ENCODE measurements at regions not wholly inside any gene's neighbourhood (a gene's known extent, or its start where the extent isn't known, plus 50 kb on each side); places are given as distances from the start of the nearest gene placed in this dataset.

DNA sequence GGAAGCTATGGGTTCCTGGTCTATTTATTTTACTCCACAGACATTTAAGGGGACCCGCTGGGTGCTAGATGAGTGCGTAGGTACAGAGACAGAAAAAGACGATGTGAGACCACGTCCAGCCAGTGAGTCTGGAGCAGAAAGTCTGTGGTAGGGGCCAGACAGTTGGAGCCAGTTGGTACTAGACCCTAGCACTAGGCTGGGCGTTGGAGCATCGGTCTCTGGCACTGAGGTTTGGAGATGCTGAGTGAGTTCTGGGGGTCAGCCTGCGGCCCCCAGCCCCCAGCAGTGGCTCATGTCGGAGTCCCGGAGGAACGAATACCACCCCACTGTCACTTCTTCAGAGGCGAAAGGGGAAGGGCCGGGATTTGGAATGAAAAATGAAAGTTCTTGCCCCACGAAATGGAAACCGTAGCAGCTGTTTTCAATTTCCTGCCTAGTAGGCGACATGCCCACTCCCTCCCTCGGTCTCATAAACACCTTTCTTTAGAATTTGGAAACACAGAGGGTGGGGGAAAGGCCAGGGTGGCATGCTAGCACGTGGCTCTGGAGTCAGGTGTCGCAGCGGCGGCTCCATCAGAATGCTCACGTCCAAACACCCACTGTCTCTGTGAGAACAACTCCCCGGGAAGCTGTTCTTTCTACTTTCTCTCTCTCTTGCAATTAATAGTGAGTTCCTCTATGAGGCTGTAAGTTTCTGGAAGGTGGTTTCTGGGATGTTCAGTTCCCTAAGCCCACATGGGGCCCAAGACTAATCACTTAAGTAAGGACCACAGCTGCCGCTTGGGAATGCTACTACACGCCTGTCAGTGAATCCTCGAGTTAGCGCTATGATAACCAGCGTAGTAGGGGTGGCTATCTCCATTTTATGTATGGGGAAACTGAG, 96.8 kb downstream of the IRF8 start:
- intact Hi-C loops (cut with DNase I; ENCODE audit: low total_unique reads) = no loop called here
- no peak for DNase-seq
- Histone ChIP-seq H3K36me3 (no peaks in the 10 kb centered on the region), H3K27ac (no peak overlapping the region), H3K4me3 (no peak overlapping the region), H3K27me3 (peaks cover 0 to 67% of the 10 kb centered on the region in 2 donors), H3K4me1 (peaks cover 0 to 2% (median 0%) of the 10 kb centered on the region in 4 donors), H3K9me3 (no peaks in the 10 kb centered on the region)
- TF ChIP-seq CTCF (IDR thresholded peaks at IDR 0.05) = no peak

- Histone ChIP-seq H3K4me1 (peaks cover 0 to 2% (median 0%) of the 10 kb centered on the region in 4 donors), H3K27me3 (peaks cover 0 to 60% of the 10 kb centered on the region in 2 donors), H3K27ac (no peak overlapping the region), H3K4me3 (no peak overlapping the region), H3K9me3 (no peaks in the 10 kb centered on the region), H3K36me3 (no peaks in the 10 kb centered on the region)
- DNase-seq = no peak
- TF ChIP-seq CTCF (IDR thresholded peaks at IDR 0.05) = no peak
- intact Hi-C loops (cut with DNase I; ENCODE audit: low total_unique reads) = no loop called here
Measured at GRCh38 chr16:85996843-85997242, 97.9 kb downstream of the IRF8 start.

GRCh38 chr16:85998171-85998867, 99.4 kb downstream of the IRF8 start:
- Histone ChIP-seq H3K9me3 (no peaks in the 10 kb centered on the region), H3K4me1 (peaks cover 0 to 2% (median 0%) of the 10 kb centered on the region in 4 donors), H3K27me3 (peaks cover 0 to 50% of the 10 kb centered on the region in 2 donors), H3K4me3 (no peak overlapping the region), H3K27ac (no peak overlapping the region), H3K36me3 (no peaks in the 10 kb centered on the region)
- intact Hi-C loops (cut with DNase I; ENCODE audit: low total_unique reads) = no loop called here
- no peak for TF ChIP-seq CTCF (IDR thresholded peaks at IDR 0.05)
- DNase-seq = no peak

DNA sequence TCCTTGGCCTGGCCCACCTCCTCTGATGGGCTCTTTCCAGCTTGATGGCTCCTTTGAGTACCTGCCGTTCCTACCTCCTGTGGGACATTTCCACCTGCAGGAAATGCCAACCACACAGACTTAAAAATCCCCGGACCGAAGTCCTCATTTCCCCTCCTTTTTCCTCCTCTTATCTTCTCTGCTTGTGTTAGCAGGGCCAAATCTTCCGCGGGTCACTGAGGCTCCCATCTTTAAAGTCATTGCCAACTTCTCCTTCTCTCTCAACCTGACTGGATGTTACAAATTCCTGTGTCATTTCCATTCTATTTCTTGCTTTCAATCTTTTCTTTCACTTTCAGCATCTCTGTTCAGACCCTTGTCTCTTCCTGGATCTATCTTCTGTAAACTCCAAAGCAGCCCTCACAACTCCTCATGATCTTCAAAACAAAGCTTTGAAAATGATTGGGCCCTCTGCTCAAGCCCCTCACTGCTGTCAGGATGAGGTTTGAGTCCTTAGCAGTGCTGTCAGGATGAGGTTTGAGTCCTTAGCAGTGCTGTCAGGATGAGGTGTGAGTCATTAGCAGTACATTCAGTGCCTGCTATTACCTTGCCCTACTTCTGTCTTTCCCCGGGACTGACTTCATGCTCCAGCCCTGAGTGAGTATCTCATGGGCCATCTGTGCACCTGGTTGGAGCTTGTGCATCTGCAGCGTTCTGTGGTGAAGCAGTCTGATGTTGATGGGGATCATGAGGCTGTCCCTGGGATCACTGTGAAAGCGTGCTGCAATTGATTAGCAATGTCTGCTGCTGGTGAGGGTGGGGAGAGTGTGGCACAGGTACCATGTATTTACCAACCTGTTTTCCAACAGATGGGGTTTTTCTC, 100.1 kb downstream of the IRF8 start:
- no peaks in the 10 kb centered on the region for H3K36me3 ChIP-seq
- no peak for DNase-seq
- no peak overlapping the region for H3K27ac ChIP-seq
- H3K4me3 ChIP-seq = no peak overlapping the region
- peaks cover 0 to 2% (median 0%) of the 10 kb centered on the region in 4 donors for H3K4me1 ChIP-seq
- intact Hi-C loops (cut with DNase I; ENCODE audit: low total_unique reads) = no loop called here
- TF ChIP-seq CTCF (IDR thresholded peaks at IDR 0.05) = no peak
- no peaks in the 10 kb centered on the region for H3K9me3 ChIP-seq
- H3K27me3 ChIP-seq = peaks cover 0 to 45% of the 10 kb centered on the region in 2 donors

DNA sequence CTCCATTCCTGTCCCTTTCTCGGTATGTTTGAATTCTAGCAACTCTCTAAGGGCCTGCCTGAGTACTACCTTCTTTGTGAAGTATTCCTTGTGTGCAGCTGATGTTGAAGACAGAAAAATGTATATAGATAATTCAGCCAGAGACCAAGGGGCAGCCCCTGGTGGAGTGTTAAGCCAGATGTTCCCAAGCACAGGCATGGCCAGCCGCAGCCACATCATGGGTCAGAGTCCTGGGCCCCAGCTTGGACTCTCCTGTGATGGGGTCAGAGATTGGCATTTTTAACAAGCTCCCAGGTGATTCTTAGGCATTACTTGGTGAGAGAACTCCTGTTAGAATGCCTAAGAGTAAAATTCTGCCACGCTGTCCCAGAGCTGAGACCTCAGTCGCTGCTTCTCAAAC, 100.8 kb downstream of the IRF8 start:
- Histone ChIP-seq H3K27ac (no peak overlapping the region), H3K4me3 (no peak overlapping the region), H3K9me3 (no peaks in the 10 kb centered on the region), H3K36me3 (no peaks in the 10 kb centered on the region), H3K27me3 (peaks cover 0 to 39% of the 10 kb centered on the region in 2 donors), H3K4me1 (peaks cover 0 to 2% (median 0%) of the 10 kb centered on the region in 4 donors)
- no peak for TF ChIP-seq CTCF (IDR thresholded peaks at IDR 0.05)
- intact Hi-C loops (cut with DNase I; ENCODE audit: low total_unique reads) = no loop called here
- no peak for DNase-seq
